Mesothelial cell of epicardium (in vitro differentiated cells): ENCODE measurements at regions not wholly inside any gene's neighbourhood (a gene's known extent, or its start where the extent isn't known, plus 50 kb on each side); places are given as distances from the start of the nearest gene placed in this dataset.
A peak's percentile ranks its signal among the peaks of the same experiment; 100 is the strongest.
"Not testable (repeated sequence)": the region's sequence is repeated elsewhere in the genome, so short reads cannot be mapped to it uniquely, and the experiment has no call there.

Experiments
- DNase-seq, 2 experiments: peaks; one replicate each; pipeline ENCODE4 v3.0.0; 2021; ENCODE audit warnings: low spot score in 2 of 2; ENCODE audit not compliant: unreplicated experiment in 2 of 2
- H3K27ac Mint-ChIP-seq: 2 replicates; pipeline ENCODE4 v1.8.0; 2021; ENCODE audit warnings: mixed read lengths
- H3K27me3 Mint-ChIP-seq: 2 replicates; pipeline ENCODE4 v1.8.0; 2021; ENCODE audit warnings: low read depth, mixed read lengths
- H3K36me3 Mint-ChIP-seq: 2 replicates; pipeline ENCODE4 v1.8.0; 2021; ENCODE audit warnings: mixed read lengths
- H3K4me1 Mint-ChIP-seq: 2 replicates; pipeline ENCODE4 v1.8.0; 2021; ENCODE audit warnings: mixed read lengths
- H3K4me3 Mint-ChIP-seq: 2 replicates; pipeline ENCODE4 v1.8.0; 2021; ENCODE audit warnings: mild to moderate bottlenecking, moderate library complexity, mixed read lengths
- H3K9me3 Mint-ChIP-seq: 2 replicates; pipeline ENCODE4 v1.8.0; 2021; ENCODE audit warnings: mixed read lengths

DNA sequence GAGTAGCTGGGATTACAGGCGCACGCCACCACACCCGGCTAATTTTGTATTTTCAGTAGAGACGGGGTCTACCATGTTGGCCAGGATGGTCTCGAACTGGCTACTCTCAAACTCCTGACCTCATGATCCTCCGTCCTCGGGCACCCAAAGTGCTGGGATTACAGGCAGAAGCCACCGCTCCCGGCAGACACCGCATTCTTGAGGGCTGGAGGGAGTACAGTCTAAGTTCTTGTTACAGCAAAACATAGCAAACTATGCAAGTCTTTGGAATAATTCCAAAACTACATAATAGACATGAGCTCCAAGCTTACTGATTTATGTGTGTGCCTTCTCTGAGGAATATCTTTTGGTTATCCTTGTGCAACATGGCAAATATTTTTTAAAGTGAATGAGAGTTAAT is 299.1 kb upstream of the ZNF658 start:
- peak in 1 of 2 experiments; percentile 20 for DNase-seq
- not testable (repeated sequence) for H3K4me1 Mint-ChIP-seq, H3K27me3 Mint-ChIP-seq, H3K4me3 Mint-ChIP-seq, H3K36me3 Mint-ChIP-seq, H3K9me3 Mint-ChIP-seq
- peak overlapping the region; percentile 89 for H3K27ac Mint-ChIP-seq

- not testable (repeated sequence) for H3K4me3 Mint-ChIP-seq, H3K27ac Mint-ChIP-seq, H3K4me1 Mint-ChIP-seq, H3K36me3 Mint-ChIP-seq, H3K9me3 Mint-ChIP-seq, H3K27me3 Mint-ChIP-seq
- peak in 1 of 2 experiments; percentile 41 for DNase-seq
These were observed 268.9 kb upstream of the ZNF658 start for GRCh38 chr9:66631521-66632046.

DNA sequence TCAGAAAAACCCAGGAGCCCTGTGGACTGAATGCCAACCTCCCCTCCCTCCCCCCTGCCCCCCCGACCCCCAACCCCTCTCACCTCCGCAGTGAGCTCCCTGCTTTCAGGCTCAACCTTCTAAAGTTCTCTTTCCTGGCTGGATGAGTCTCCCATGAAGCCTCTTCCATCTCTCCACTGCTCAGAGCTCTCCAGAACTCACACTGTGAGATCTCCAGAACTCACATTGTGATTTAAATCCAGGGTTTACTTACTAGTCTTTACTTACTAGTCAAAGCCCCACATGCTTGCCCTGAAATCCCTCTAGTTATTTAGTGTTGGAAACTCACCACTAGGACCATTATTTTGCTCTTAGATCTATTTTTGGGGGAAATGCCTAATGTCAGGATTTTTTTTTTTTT is 252.8 kb upstream of the ZNF658 start:
- H3K4me3 Mint-ChIP-seq, H3K9me3 Mint-ChIP-seq: not testable (repeated sequence)

DNA sequence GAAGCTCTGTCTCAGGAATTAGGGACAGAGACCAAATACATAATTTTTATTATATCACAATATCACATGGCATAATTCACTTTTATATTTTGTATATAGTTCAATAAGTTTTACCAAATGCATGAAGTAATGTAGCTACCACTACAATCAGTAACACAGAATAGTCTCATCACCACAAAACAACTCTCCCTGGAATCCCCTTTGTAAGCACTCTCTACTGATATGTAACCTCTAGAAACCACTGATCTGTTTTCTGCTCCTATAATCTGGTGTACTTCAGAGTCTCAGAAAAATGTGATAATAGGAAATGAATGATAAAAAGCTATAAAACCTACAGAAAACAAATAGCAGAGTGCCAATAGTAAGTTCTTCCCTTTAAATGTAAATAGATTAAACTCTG is 210.3 kb upstream of the ZNF658 start:
- H3K36me3 Mint-ChIP-seq, H3K27me3 Mint-ChIP-seq, H3K9me3 Mint-ChIP-seq, DNase-seq, H3K4me3 Mint-ChIP-seq, H3K27ac Mint-ChIP-seq, H3K4me1 Mint-ChIP-seq: not testable (repeated sequence)

More for the DNA sequence above, 252.8 kb upstream of the ZNF658 start:
- not testable (repeated sequence) for H3K27ac Mint-ChIP-seq, DNase-seq, H3K36me3 Mint-ChIP-seq, H3K27me3 Mint-ChIP-seq, H3K4me1 Mint-ChIP-seq

DNA sequence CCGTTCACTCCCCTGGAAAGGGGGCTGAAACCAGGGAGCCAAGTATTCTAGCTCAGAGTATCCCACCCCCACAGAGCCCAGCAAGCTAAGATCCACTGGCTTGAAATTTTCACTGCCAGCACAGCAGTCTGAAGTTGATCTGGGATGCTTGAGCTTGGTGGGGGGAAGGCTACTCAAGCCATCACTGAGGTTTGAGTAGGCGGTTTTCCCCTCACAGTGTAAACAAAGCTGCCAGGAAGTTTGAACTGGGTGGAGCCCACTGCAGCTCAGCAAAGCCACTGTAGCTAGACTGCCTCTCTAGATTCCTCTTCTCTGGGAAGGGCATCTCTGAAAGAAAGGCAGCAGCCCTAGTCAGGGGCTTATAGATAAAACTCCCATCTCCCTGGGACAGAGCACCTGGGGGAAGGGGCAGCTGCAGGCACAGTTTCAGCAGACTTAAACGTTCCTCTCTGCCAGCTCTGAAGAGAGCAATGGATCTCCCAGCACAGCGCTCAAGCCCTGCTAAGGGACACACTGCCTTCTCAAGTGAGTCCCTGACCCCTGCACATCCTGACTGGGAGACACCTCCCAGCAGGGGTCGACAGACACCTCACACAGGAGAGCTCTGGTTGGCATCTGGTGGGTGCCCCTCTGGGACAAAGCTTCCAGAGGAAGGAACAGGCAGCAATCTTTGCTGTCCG is 204.8 kb upstream of the ZNF658 start:
- H3K36me3 Mint-ChIP-seq, H3K4me1 Mint-ChIP-seq, H3K9me3 Mint-ChIP-seq, H3K4me3 Mint-ChIP-seq, H3K27ac Mint-ChIP-seq, H3K27me3 Mint-ChIP-seq, DNase-seq: not testable (repeated sequence)

DNA sequence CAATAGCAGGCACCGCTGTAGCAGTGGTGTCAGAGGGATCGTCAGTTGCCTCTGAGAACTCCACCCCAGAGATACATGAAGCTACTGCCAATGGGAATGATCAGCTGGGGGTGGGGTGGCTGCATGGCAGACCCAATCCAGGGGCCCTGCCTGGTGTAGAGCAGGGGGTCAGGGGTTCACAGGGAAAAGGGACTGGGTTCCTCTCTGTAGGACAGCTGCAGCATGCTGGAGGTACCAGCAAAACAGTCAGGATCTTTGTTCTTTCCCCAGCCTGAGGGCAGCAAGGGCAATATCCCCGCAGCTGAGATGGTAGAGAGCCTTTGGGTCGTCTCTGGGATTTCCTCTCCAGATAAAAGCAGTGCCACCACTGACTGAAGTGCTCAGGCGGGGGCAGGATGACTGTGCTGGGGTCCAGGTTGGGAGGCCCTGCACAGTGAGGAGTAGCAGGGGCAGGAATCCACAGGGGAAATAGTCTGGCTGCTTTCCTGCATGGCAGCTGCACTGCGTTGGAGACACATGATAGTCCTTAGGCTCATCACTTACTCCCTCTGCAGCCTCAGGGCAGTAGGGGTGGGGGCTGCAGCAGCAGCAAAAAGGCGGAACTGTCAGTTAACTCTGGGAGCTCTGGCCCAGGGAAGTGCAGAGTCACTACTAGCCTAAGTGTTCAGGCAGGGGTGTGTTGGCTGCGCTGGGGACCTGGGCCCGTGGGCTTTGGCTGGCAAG is 203.0 kb upstream of the ZNF658 start:
- H3K9me3 Mint-ChIP-seq, H3K36me3 Mint-ChIP-seq, H3K27ac Mint-ChIP-seq, H3K4me3 Mint-ChIP-seq, H3K27me3 Mint-ChIP-seq, DNase-seq, H3K4me1 Mint-ChIP-seq: not testable (repeated sequence)

DNA sequence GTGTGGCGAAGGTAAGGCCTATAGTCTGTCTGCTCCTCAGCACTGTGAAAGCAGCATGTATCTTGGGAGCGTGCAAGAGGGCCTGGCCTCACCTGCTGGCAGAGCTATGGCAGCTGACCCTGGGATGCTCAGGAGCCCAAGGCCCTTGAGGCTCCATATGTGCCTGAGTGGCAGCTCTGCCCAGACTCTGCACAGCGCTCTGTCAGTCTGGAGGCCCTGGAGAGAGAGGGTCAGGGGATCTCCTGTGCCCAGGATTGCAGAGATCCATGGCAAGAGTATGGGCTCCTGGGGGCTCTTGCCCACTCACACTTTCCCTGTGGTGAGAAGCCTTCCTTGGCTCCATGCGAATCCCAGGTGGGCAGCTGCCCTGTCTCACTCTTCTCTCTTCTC is 202.5 kb upstream of the ZNF658 start:
- H3K27ac Mint-ChIP-seq, H3K4me3 Mint-ChIP-seq, H3K9me3 Mint-ChIP-seq, DNase-seq, H3K27me3 Mint-ChIP-seq, H3K36me3 Mint-ChIP-seq, H3K4me1 Mint-ChIP-seq: not testable (repeated sequence)

DNA sequence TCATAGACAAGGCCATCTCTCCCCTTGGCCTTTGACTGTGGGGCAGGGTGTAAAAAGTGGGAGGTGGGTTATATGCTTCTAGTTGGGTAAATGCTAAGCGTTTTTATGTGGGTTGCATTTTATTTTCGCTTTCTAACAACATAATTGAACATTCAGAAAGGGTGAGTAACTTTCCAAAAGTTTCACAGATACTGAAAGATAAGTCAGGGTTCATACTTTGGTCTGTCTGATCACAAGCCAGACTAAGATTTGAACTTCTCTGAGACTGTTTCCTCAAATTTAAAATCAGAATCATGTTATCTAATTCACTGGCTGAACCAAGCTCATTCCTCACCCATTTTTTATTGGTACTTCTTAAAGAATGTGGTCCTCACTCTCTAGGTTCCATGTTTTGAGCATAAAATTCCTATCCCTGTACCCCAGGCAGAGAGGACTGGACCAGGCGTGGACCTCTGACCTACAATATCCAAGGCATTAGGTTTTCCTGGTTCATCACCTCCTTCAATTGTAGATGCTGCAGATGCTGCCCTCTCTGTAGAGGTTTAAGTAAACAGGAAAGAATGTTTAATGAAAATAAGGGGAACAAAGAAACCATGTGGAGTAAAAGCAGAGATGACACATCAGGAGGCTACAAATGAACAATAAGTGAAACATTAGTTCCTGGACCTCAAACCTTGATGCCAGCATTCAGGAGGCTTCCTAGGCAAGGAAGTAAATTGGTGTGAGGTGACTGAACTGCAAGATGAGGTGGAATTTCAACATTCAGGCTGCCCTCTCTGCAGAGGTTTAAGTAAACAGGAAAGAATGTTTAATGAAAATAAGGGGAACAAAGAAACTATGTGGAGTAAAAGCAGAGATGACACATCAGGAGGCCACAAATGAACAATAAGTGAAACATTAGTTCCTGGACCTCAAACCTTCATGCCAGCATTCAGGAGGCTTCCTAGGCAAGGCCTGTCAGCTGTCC is 198.8 kb upstream of the ZNF658 start:
- not testable (repeated sequence) for H3K27ac Mint-ChIP-seq, H3K27me3 Mint-ChIP-seq, H3K4me3 Mint-ChIP-seq, DNase-seq, H3K9me3 Mint-ChIP-seq, H3K4me1 Mint-ChIP-seq, H3K36me3 Mint-ChIP-seq

GRCh38 chr9:66711553-66711952 is 189.0 kb upstream of the ZNF658 start:
- not testable (repeated sequence) for H3K4me1 Mint-ChIP-seq, H3K27me3 Mint-ChIP-seq, H3K9me3 Mint-ChIP-seq, H3K27ac Mint-ChIP-seq, H3K4me3 Mint-ChIP-seq, H3K36me3 Mint-ChIP-seq, DNase-seq

GRCh38 chr9:66712870-66713269 is 187.7 kb upstream of the ZNF658 start:
- not testable (repeated sequence) for H3K9me3 Mint-ChIP-seq, DNase-seq, H3K27ac Mint-ChIP-seq, H3K36me3 Mint-ChIP-seq, H3K27me3 Mint-ChIP-seq, H3K4me3 Mint-ChIP-seq, H3K4me1 Mint-ChIP-seq

GRCh38 chr9:66713552-66713951 is 187.0 kb upstream of the ZNF658 start:
- H3K27me3 Mint-ChIP-seq, H3K4me1 Mint-ChIP-seq, DNase-seq, H3K36me3 Mint-ChIP-seq, H3K4me3 Mint-ChIP-seq, H3K27ac Mint-ChIP-seq, H3K9me3 Mint-ChIP-seq: not testable (repeated sequence)

DNA sequence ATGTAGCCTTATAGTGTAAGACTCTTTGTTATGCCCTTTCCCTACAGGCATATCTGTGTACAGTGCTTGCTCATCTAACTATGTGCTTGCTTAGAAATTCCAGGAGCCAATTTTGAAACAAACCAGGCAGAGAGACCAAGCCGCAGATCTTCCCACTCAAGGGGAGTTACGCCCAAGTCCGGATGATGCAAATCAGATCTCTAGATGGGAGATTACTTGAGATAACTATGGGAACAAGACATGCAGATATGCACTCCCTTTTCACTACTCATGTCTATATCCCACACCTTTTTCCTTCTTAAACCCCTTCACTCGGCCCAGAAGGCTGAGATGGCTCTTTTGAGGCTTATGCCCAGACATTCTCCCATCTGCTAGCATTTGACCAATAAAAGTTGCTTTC is 179.7 kb upstream of the ZNF658 start:
- not testable (repeated sequence) for H3K27me3 Mint-ChIP-seq, H3K9me3 Mint-ChIP-seq, DNase-seq, H3K4me1 Mint-ChIP-seq, H3K27ac Mint-ChIP-seq, H3K36me3 Mint-ChIP-seq, H3K4me3 Mint-ChIP-seq

DNA sequence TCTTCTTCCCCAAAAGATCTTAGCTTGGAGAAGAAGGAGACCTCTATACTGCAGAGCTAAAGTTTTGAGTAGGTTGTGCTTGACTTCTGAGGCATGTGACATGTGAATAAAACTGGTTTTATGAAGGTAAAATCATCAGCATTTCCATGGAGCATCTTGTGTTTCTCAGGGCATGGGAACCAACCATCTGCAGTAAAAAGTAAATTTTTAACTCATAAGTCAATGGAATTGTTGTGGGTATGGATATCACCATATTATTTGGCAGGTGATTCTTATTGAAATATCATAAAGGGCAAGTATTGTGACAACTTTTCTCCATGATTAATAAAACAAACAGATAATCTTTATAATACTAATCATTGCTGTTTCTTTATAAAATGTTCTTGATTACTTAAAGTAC is 173.0 kb upstream of the ZNF658 start:
- H3K27ac Mint-ChIP-seq, H3K4me3 Mint-ChIP-seq, H3K27me3 Mint-ChIP-seq, H3K4me1 Mint-ChIP-seq, DNase-seq, H3K36me3 Mint-ChIP-seq, H3K9me3 Mint-ChIP-seq: not testable (repeated sequence)

DNA sequence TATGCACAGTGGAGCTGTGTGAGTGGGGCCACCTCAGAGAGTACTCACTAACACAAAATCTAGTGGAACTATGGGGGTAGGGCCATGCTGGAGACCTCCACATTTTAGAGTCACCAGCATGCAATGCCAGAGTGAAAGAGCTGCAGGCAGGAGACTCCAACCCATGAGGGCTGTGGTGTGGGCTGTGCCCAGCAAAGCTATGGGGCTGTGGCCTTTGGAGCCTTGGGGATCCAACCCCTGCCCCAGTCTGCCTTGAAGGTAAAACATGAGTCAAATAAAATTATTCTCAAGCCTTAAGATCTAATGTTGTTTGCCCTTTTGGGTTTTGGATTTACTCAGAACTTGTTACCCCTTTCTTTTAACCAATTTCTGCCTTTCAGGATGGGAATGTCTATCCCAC is 163.8 kb upstream of the ZNF658 start:
- H3K36me3 Mint-ChIP-seq, H3K27me3 Mint-ChIP-seq, H3K27ac Mint-ChIP-seq, H3K4me3 Mint-ChIP-seq, H3K4me1 Mint-ChIP-seq, H3K9me3 Mint-ChIP-seq, DNase-seq: not testable (repeated sequence)
